Aorta (tissue), 5 donors: ENCODE measurements at regions not wholly inside any gene's neighbourhood (a gene's known extent, or its start where the extent isn't known, plus 50 kb on each side); places are given as distances from the start of the nearest gene placed in this dataset.

Experiments
- ATAC-seq: fragments of 200-7000 bp; cut with Tn5 transposase; one replicate; pipeline ENCODE4 v1.9.1; 2022; ENCODE audit warnings: moderate library complexity; ENCODE audit not compliant: low FRiP score
- DNase-seq, 2 donors: peaks; one replicate each; pipeline ENCODE4 v3.0.0-alpha.2; 2020
- H3K27ac ChIP-seq, 2 donors: one replicate each; pipeline ENCODE4 v1.5.1; 2013; ENCODE audit warnings: low read length in 2 of 2, mild to moderate bottlenecking in 2 of 2, moderate library complexity in 2 of 2, control low read depth in 1 of 2, inconsistent platforms in 1 of 2, low read depth in 1 of 2
- H3K27me3 ChIP-seq, 2 donors: one replicate each; pipeline ENCODE4 v1.6.1; 2013; ENCODE audit warnings: control low read depth in 1 of 2, low read length in 1 of 2, mild to moderate bottlenecking in 1 of 2, moderate library complexity in 1 of 2; ENCODE audit not compliant: insufficient read depth in 2 of 2, control insufficient read depth in 1 of 2
- H3K36me3 ChIP-seq, 2 donors: one replicate each; pipeline ENCODE4 v1.6.1; 2013; ENCODE audit warnings: control low read depth in 1 of 2, low read length in 1 of 2, mild to moderate bottlenecking in 1 of 2; ENCODE audit not compliant: insufficient read depth in 2 of 2, control insufficient read depth in 1 of 2
- H3K4me1 ChIP-seq, 2 donors: one replicate each; pipeline ENCODE4 v1.6.1; 2013; ENCODE audit warnings: low read length in 2 of 2, control low read depth in 1 of 2, mild to moderate bottlenecking in 1 of 2, moderate library complexity in 1 of 2; ENCODE audit not compliant: insufficient read depth in 2 of 2, control insufficient read depth in 1 of 2
- H3K4me3 ChIP-seq, 2 donors: one replicate each; pipeline ENCODE4 v1.5.1; 2013; ENCODE audit warnings: low read length in 2 of 2, control low read depth in 1 of 2, mild to moderate bottlenecking in 1 of 2
- H3K9me3 ChIP-seq: one replicate; pipeline ENCODE4 v1.6.1; 2013; ENCODE audit warnings: mild to moderate bottlenecking, low read length; ENCODE audit not compliant: control insufficient read depth
- WGBS, 2 donors: extraction: QIAGEN DNeasy Blood & Tissue Kit; methylation state at CpG; one replicate each; pipeline ENCODE4 v1.1.7; 2013; 5-methylcytosine and 5-hydroxymethylcytosine counted together
- intact Hi-C, 2 donors: fragments of 100-400 bp; cut with DNase I; formaldehyde crosslinking; loops; one replicate each; pipeline versions ENCODE4 v1.14.2 to v1.15.0; 2022
- donor health status: healthy with polysubstance abuse.
- donor health status: Bipolar disorder and iron deficiency.
- donor health status: DM: no; HTN: no; CAD: no.
- donor health status: DM: no; HTN: no; CAD: no.
- donor health status: DM: yes; HTN: yes; CAD: no.

DNA sequence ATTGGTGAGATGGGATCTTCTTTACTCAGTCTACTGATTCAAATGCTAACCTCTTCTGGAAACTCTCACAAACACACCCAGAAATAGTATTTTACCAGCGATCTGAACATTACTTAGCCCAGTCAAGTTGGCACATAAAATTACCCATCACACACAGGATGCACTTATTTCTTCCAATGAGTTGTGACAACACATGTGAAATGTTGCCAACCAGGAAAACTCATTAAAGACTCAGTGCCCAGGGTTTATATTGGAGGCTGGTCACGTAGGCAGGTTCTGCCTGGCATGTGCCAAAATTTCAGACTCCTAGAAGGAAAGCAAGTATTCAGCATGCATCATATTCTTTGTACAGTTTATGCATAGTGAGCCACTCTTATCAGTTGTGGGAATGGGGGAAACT is 443.3 kb downstream of the EPM2A start:
- H3K36me3 ChIP-seq = no peaks in the 10 kb centered on the region
- intact Hi-C loops = no loop called here
- H3K4me3 ChIP-seq = no peak overlapping the region
- DNase-seq (no peak), ATAC-seq (no peak)
- no peaks in the 10 kb centered on the region for H3K27me3 ChIP-seq
- WGBS, 2 donors = 23 to 26% methylated on average over 2 of the region's 2 CpGs
- H3K9me3 ChIP-seq = peaks cover 2% of the 10 kb centered on the region
- H3K4me1 ChIP-seq = no peaks in the 10 kb centered on the region
- no peak overlapping the region for H3K27ac ChIP-seq

DNA sequence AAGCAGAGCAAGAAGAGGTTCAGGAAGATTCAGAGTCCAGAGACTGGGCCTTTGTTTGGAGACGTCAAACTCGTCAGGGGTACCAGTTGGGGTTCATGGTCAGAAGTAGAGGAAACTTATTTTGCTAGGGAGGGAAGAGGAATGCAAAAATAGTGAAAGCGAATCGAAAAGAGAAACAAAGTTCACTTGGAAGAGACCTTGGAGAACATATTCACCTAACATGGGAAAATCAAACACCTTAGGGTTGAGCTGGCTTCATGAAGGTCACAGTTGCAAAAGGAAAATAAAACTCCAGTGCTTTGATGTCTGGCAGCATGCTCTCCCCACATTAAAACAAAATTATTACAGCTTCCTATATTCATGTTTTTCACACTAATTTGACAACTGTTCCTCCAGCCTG is 440.4 kb downstream of the EPM2A start:
- no peak overlapping the region for H3K27ac ChIP-seq
- H3K4me3 ChIP-seq = no peak overlapping the region
- WGBS, 2 donors = 94 to 96% methylated on average over 4 of the region's 4 CpGs
- H3K27me3 ChIP-seq = no peaks in the 10 kb centered on the region
- no peak for DNase-seq
- H3K4me1 ChIP-seq = no peaks in the 10 kb centered on the region
- no peaks in the 10 kb centered on the region for H3K36me3 ChIP-seq
- no peaks in the 10 kb centered on the region for H3K9me3 ChIP-seq
- ATAC-seq = no peak
- intact Hi-C loops = no loop called here

- H3K27ac ChIP-seq = no peak overlapping the region
- H3K27me3 ChIP-seq = no peaks in the 10 kb centered on the region
- H3K36me3 ChIP-seq = no peaks in the 10 kb centered on the region
- H3K4me3 ChIP-seq = no peak overlapping the region
- H3K4me1 ChIP-seq = no peaks in the 10 kb centered on the region
- ATAC-seq (no peak), DNase-seq (no peak)
- no peaks in the 10 kb centered on the region for H3K9me3 ChIP-seq
- intact Hi-C loops = no loop called here
- 90 to 96% methylated on average over 2 of the region's 2 CpGs for WGBS, 2 donors
These were observed 439.6 kb downstream of the EPM2A start for GRCh38 chr6:145295746-145296145.

- H3K27ac ChIP-seq = no peak overlapping the region
- H3K9me3 ChIP-seq = no peaks in the 10 kb centered on the region
- no peak for DNase-seq
- H3K4me3 ChIP-seq = no peak overlapping the region
- no peaks in the 10 kb centered on the region for H3K4me1 ChIP-seq
- H3K27me3 ChIP-seq = no peaks in the 10 kb centered on the region
- 92 to 93% methylated on average over 1 of the region's 1 CpG for WGBS, 2 donors
- intact Hi-C loops = no loop called here
- H3K36me3 ChIP-seq = no peaks in the 10 kb centered on the region
- ATAC-seq = no peak
These were observed 429.6 kb downstream of the EPM2A start for GRCh38 chr6:145305670-145306069.

DNA sequence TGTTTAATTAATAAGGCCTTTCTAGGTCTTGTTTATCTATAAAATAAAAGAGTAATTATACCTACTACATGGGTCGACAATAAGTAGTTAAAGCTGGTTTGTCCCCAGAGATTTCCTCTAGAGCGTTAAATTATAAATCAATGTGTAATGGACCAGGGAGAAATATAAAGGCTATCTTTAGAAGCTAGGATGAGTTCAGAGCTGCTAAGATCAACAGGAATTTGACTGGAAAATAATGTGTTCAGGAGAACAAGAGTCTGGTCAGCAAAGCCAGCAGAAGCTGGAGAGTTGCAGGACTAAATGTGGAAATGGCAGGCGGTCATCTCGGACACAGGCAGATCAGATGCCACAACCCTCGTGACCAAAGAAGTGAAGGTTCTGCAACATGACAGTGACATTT is 428.8 kb downstream of the EPM2A start:
- Histone ChIP-seq H3K36me3 (no peaks in the 10 kb centered on the region), H3K4me3 (no peak overlapping the region), H3K27ac (no peak overlapping the region), H3K9me3 (no peaks in the 10 kb centered on the region), H3K27me3 (no peaks in the 10 kb centered on the region), H3K4me1 (no peaks in the 10 kb centered on the region)
- ATAC-seq (no peak), DNase-seq (no peak)
- WGBS, 2 donors = 63 to 70% methylated on average over 5 of the region's 5 CpGs
- intact Hi-C loops = no loop called here

DNA sequence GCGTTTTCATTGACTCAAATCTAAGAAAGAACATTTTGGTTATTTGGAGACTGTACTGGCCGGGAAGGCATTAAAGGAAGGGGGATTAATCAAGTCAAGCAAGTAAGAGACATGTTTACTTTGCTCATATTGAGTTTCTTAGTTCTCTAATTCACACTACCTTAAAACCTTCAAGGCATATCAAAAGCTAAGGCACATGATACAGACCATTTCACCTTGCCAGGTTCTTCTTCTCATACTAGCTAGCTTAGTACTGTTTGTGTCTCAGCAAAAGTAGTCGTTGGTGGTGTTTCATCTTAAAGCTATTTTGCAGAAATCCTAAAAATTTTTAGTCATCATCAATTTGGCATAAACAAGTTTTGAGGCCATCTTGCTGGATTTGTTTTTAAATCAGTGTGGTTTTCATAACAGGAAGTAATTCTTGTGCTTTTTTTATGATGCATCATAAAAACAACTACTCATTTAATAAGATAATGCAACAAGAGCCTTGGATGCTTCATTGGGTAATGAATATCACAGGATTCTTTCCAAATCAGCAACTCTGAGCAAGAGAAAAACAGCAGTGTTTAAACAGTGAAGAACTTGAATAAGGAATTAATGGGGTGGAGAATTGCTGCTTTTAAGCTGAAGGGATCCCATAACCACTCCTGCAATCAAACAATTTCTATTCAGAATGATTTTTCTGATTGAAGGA is 425.3 kb downstream of the EPM2A start:
- Histone ChIP-seq H3K9me3 (no peaks in the 10 kb centered on the region), H3K4me3 (no peak overlapping the region), H3K4me1 (no peaks in the 10 kb centered on the region), H3K36me3 (no peaks in the 10 kb centered on the region), H3K27ac (no peak overlapping the region), H3K27me3 (no peaks in the 10 kb centered on the region)
- DNase-seq (no peak), ATAC-seq (no peak)
- WGBS, 2 donors = 55 to 71% methylated on average over 3 of the region's 3 CpGs
- intact Hi-C loops = no loop called here

GRCh38 chr6:145312481-145312880 is 422.8 kb downstream of the EPM2A start:
- WGBS, 2 donors = 81 to 90% methylated on average over 7 of the region's 7 CpGs
- intact Hi-C loops = no loop called here

DNA sequence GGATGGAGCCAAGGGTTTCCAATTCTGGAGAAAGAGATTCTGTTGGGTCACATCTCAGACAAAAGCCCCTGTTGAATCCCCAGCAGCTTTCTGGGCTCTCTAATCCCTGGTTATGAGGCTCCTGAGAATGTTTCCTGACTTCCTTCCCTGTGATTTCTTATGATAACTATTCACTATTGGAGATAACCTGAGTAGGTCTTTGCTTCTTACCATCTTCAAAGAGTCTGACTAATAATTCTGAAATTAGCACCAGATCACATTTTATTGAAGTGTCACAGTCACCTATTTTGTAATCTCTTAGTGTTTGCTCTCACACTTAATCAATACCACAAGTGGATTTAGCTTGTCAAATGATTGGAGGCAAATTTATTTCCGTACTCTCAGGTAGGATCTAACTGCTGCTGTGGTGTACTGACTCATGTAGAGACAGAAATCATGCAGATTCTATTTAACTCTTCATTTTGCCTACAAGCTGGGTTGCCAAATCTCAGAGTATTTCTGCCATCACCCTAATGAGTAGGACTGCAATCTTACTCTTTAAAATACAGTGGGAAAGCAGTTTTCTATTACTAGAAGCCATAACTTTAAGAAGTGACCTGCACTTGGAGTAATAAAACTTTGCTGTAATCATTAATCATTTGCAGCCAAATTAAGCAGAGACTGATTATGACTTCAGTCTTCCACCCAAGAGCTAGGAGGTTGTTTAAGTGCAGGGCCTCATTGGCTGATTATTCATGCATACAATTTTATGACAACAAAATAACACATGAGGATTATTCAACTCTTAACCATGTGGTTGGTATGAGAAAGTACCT is 422.1 kb downstream of the EPM2A start:
- intact Hi-C loops = no loop called here
- 88 to 95% methylated on average over 1 of the region's 1 CpG for WGBS, 2 donors
- ATAC-seq (no peak), DNase-seq (no peak)
- Histone ChIP-seq H3K36me3 (no peaks in the 10 kb centered on the region), H3K9me3 (no peaks in the 10 kb centered on the region), H3K4me3 (no peak overlapping the region), H3K4me1 (no peaks in the 10 kb centered on the region), H3K27me3 (no peaks in the 10 kb centered on the region), H3K27ac (no peak overlapping the region)

More at GRCh38 chr6:145312481-145312880, 422.8 kb downstream of the EPM2A start:
- DNase-seq = no peak
- no peak overlapping the region for H3K27ac ChIP-seq
- H3K4me1 ChIP-seq = no peaks in the 10 kb centered on the region
- no peak overlapping the region for H3K4me3 ChIP-seq
- no peaks in the 10 kb centered on the region for H3K9me3 ChIP-seq
- H3K27me3 ChIP-seq = no peaks in the 10 kb centered on the region
- no peaks in the 10 kb centered on the region for H3K36me3 ChIP-seq
- no peak for ATAC-seq
